K562 (cell line): ENCODE measurements at regions not wholly inside any gene's neighbourhood (a gene's known extent, or its start where the extent isn't known, plus 50 kb on each side); places are given as distances from the start of the nearest gene placed in this dataset.

Source experiments
- ATAC-seq: fragments of 200-7000 bp; cut with Tn5 transposase; 3 replicates; pipeline ENCODE4 v1.9.1; 2020; ENCODE audit warnings: moderate library complexity
- BruUV-seq: library from RNA; stranded (reverse); fragments of 400-500 nt; replicated peaks from 2 replicates; lab custom pipeline; 2021; lab: Mats Ljungman, UMichigan
- CTCF ChIA-PET: fragments of 300-600 bp; formaldehyde crosslinking; extraction: SDS; loops from one replicate; lab custom pipeline; 2021; ENCODE audit warnings: low intra/inter-chr PET ratio; lab: Yijun Ruan, JAX
- POLR2A ChIA-PET: fragments of 300-600, 350-650 bp; sonication (Branson Sonifier 250); formaldehyde crosslinking; extraction: SDS; loops from one replicate; lab custom pipeline; 2021; ENCODE audit warnings: antibody characterized with exemption, inconsistent platforms; lab: Yijun Ruan, JAX
- DNase-seq, 4 experiments: peaks; one replicate each; pipeline versions ENCODE4 v3.0.0 to v3.0.0-alpha.2; 2011 to 2018; ENCODE audit warnings: low spot score in 3 of 4, mixed read lengths in 3 of 4; ENCODE audit errors: extremely low read depth in 1 of 4
- FAIRE-seq: peaks from 2 replicates; lab custom pipeline; 2011; peaks lifted over from hg19 to GRCh38; lab: Jason Lieb, UNC
- H2AFZ ChIP-seq: 2 replicates; pipeline ENCODE4 v1.6.0; 2011; ENCODE audit warnings: low read depth, low read length, control low read depth, inconsistent platforms
- H3K27ac ChIP-seq: fragments of 200-600 bp; 3 replicates; pipeline ENCODE4 v1.8.0; 2011; ENCODE audit warnings: low read depth, mild to moderate bottlenecking, control low read depth, inconsistent platforms, low read length, moderate library complexity, mixed read lengths; ENCODE audit errors: extremely low read depth
- H3K27me3 ChIP-seq, 2 experiments: fragments of 300-600 bp in 1 of 2; 2 replicates in 1 of 2; 3 replicates in 1 of 2; pipeline versions ENCODE4 v1.6.0 to v1.8.0; 2011; ENCODE audit warnings: inconsistent platforms in 2 of 2, low read length in 2 of 2, mild to moderate bottlenecking in 1 of 2, mixed read lengths in 1 of 2, moderate library complexity in 1 of 2; ENCODE audit not compliant: control insufficient read depth in 2 of 2, insufficient read depth in 2 of 2
- H3K36me3 ChIP-seq: fragments of 300-600 bp; 3 replicates; pipeline ENCODE4 v1.8.0; 2011; ENCODE audit warnings: mild to moderate bottlenecking, low read length, inconsistent platforms; ENCODE audit not compliant: control insufficient read depth, insufficient read depth
- H3K4me1 ChIP-seq, 2 experiments: fragments of 200-600 bp in 1 of 2; replicated peaks in 1 of 2; 2 replicates in 1 of 2; 3 replicates in 1 of 2; pipeline versions ENCODE4 v1.5.1 to v1.8.0; 2011; ENCODE audit warnings: inconsistent platforms in 2 of 2, low read length in 2 of 2, mild to moderate bottlenecking in 1 of 2, mixed read lengths in 1 of 2, moderate library complexity in 1 of 2; ENCODE audit not compliant: control insufficient read depth in 2 of 2, insufficient read depth in 2 of 2
- H3K4me2 ChIP-seq: 2 replicates; pipeline ENCODE4 v1.6.1; 2011; ENCODE audit warnings: low read length, control low read depth, inconsistent platforms, mixed read lengths; ENCODE audit not compliant: insufficient read depth
- H3K4me3 ChIP-seq: fragments of 200-600 bp; sonication (generic), shearing (Covaris generic); 2 replicates; pipeline ENCODE4 v1.5.1; 2016; ENCODE audit warnings: control low read depth, inconsistent platforms
- H3K79me2 ChIP-seq: fragments of 200-600 bp; 3 replicates; pipeline ENCODE4 v1.8.0; 2011; ENCODE audit warnings: low read length, inconsistent platforms; ENCODE audit not compliant: control insufficient read depth, insufficient read depth
- H3K9ac ChIP-seq, 2 experiments: 2 replicates each; pipeline versions ENCODE4 v1.6.0 to v1.6.1; 2011; ENCODE audit warnings: low read depth in 2 of 2, low read length in 2 of 2, control low read depth in 1 of 2, inconsistent platforms in 1 of 2, mild to moderate bottlenecking in 1 of 2, mixed read lengths in 1 of 2; ENCODE audit not compliant: insufficient read depth in 1 of 2
- H3K9me1 ChIP-seq: one replicate; pipeline ENCODE4 v1.6.0; 2011; ENCODE audit warnings: inconsistent platforms, mild to moderate bottlenecking, low read length, moderate library complexity; ENCODE audit not compliant: control insufficient read depth, insufficient read depth
- H3K9me3 ChIP-seq: replicated peaks from 2 replicates; pipeline ENCODE4 v1.5.1; 2011; ENCODE audit warnings: low read depth, low read length, inconsistent platforms; ENCODE audit not compliant: control insufficient read depth, insufficient read depth
- H4K20me1 ChIP-seq: replicated peaks from 2 replicates; pipeline ENCODE4 v1.6.1; 2011; ENCODE audit warnings: low read length, inconsistent platforms, mixed read lengths; ENCODE audit not compliant: control insufficient read depth, insufficient read depth
- BDP1 ChIP-seq: IDR thresholded peaks from 3 replicates; pipeline ENCODE4 v1.6.1; 2011; ENCODE audit not compliant: insufficient read length, insufficient read depth
- HNRNPUL1 ChIP-seq: fragments of 200-400 bp; formaldehyde crosslinking; IDR thresholded peaks from 2 replicates; pipeline ENCODE4 v1.6.1; 2017; ENCODE audit warnings: low read length
- MEF2D ChIP-seq: conservative IDR thresholded peaks from 2 replicates; pipeline ENCODE4 v1.6.1; 2016; ENCODE audit warnings: low read depth, missing genetic modification characterization, missing compliant biosample characterization
- RFX5 ChIP-seq: IDR thresholded peaks from 2 replicates; pipeline ENCODE4 v1.6.1; 2011; ENCODE audit warnings: low read depth, mild to moderate bottlenecking, improper control_type of control experiment, low read length
- SIN3A ChIP-seq, 2 experiments: fragments of 150-350 bp in 1 of 2; IDR thresholded peaks; 2 replicates each; pipeline ENCODE4 v1.6.1; 2011 to 2016; ENCODE audit warnings: borderline replicate concordance in 2 of 2, low read depth in 2 of 2, low read length in 2 of 2, mild to moderate bottlenecking in 2 of 2, moderate library complexity in 2 of 2; ENCODE audit not compliant: control insufficient read depth in 1 of 2
- SUPT5H ChIP-seq: fragments of 450-650 bp; IDR thresholded peaks from 2 replicates; pipeline ENCODE4 v1.6.1; 2016
- TSHZ1 ChIP-seq: fragments of 250-450 bp; sonication (Bioruptor Pico); IDR thresholded peaks from 2 replicates; pipeline ENCODE4 v1.4.0; 2020; ENCODE audit warnings: mild to moderate bottlenecking, moderate library complexity
- WHSC1 ChIP-seq: IDR thresholded peaks from one replicate; pipeline ENCODE4 v1.6.1; 2012; ENCODE audit warnings: low read length, control low read depth, inconsistent platforms
- ZBTB1 ChIP-seq: sonication (generic); formaldehyde crosslinking; IDR thresholded peaks from 2 replicates; pipeline ENCODE4 v1.8.1; 2023; ENCODE audit warnings: missing genetic modification reagents, low read depth, mild to moderate bottlenecking, borderline replicate concordance
- ZFP30 ChIP-seq: fragments of 250-450 bp; sonication (Bioruptor Pico); IDR thresholded peaks from 2 replicates; pipeline ENCODE4 v1.8.0; 2022; ENCODE audit warnings: moderate library complexity, mild to moderate bottlenecking, inconsistent platforms, borderline replicate concordance
- ZFPM2 ChIP-seq: fragments of 250-450 bp; sonication (Bioruptor Pico); IDR thresholded peaks from 2 replicates; pipeline ENCODE4 v1.5.1; 2022; ENCODE audit warnings: mild to moderate bottlenecking
- ZNF41 ChIP-seq: fragments of 250-450 bp; sonication (Bioruptor Pico); conservative IDR thresholded peaks from 2 replicates; pipeline ENCODE4 v1.4.0; 2020; ENCODE audit warnings: mild to moderate bottlenecking
- ZNF655 ChIP-seq: fragments of 250-450 bp; sonication (Bioruptor Pico); IDR thresholded peaks from 2 replicates; pipeline ENCODE4 v1.5.0; 2021
- ZNF778 ChIP-seq: fragments of 450-650 bp; formaldehyde crosslinking; IDR thresholded peaks from 2 replicates; pipeline ENCODE4 v1.4.0; 2020; ENCODE audit warnings: mild to moderate bottlenecking, moderate library complexity
- WGBS: fragments of 100-300 bp; shearing (Covaris generic); methylation state at CpG from one replicate; pipeline ENCODE4 v1.1.6; 2016; ENCODE audit warnings: low coverage, mixed read lengths; ENCODE audit not compliant: insufficient coverage; ENCODE audit errors: missing lambda C conversion rate; 5-methylcytosine and 5-hydroxymethylcytosine counted together
- in situ Hi-C: fragments of 300-500 bp; cut with MboI; formaldehyde crosslinking; loops from 4 replicates; pipeline ENCODE4 v1.15.0; 2018; ENCODE audit warnings: inconsistent platforms, mixed read lengths
- intact Hi-C: fragments of 100-400 bp; cut with micrococcal nuclease; formaldehyde crosslinking; loops from 2 replicates; pipeline ENCODE4 v1.14.2; 2022

GRCh38 chr13:60721063-60721462 is 324.0 kb downstream of the TDRD3 start:
- POLR2A ChIA-PET, result no interaction called here

GRCh38 chr13:60720590-60720989 is 323.6 kb downstream of the TDRD3 start:
- no peak overlapping the region for H3K4me3 ChIP-seq
- no peaks in the 10 kb centered on the region for H3K36me3 ChIP-seq
- no peak for ATAC-seq
- no peaks in the 10 kb centered on the region for H3K4me1 ChIP-seq
- 0% methylated on average over 3 of the region's 3 CpGs for WGBS
- POLR2A ChIA-PET, result no interaction called here
- H3K9me3 ChIP-seq, result no peaks in the 10 kb centered on the region
- H3K4me2 ChIP-seq, result no peak overlapping the region
- H3K27ac ChIP-seq, result no peak overlapping the region
- no peak overlapping the region for H3K9ac ChIP-seq
- no peak for FAIRE-seq
- H3K9me1 ChIP-seq, result no peaks in the 10 kb centered on the region
- no peak overlapping the region for H2AFZ ChIP-seq
- no peaks in the 10 kb centered on the region for H3K27me3 ChIP-seq
- CTCF ChIA-PET, result no interaction called here
- H3K79me2 ChIP-seq, result no peaks in the 10 kb centered on the region
- in situ Hi-C loops (no loop called here), intact Hi-C loops (no loop called here)
- no peaks in the 10 kb centered on the region for H4K20me1 ChIP-seq
- no peak for DNase-seq
- no TSS peak for BruUV-seq
- TF ChIP-seq WHSC1 (no peak), BDP1 (no peak), MEF2D (tag) (no peak), SUPT5H (no peak), ZFP30 (CRISPR knock-in tag) (no peak), SIN3A (IDR thresholded peaks at IDR 0.05; ENCODE audit: borderline replicate concordance in 2 of 2, control insufficient read depth in 1 of 2, low read depth in 2 of 2, low read length in 2 of 2) (no peak), RFX5 (no peak), TSHZ1 (no peak), ZFPM2 (CRISPR knock-in tag) (no peak)

More at GRCh38 chr13:60721063-60721462, 324.0 kb downstream of the TDRD3 start:
- in situ Hi-C loops, result no loop called here
- Histone ChIP-seq H4K20me1 (no peaks in the 10 kb centered on the region), H3K9me1 (no peaks in the 10 kb centered on the region), H3K27ac (no peak overlapping the region), H3K36me3 (no peaks in the 10 kb centered on the region)
- CTCF ChIA-PET, result no interaction called here
- BruUV-seq, result no TSS peak
- TF ChIP-seq HNRNPUL1 (no peak), ZNF41 (no peak), ZBTB1 (CRISPR knock-in tag) (no peak), ZNF778 (CRISPR knock-in tag) (no peak), ZNF655 (no peak)
- TF ChIP-seq, all 486 proteins: peak for 0
- no peak overlapping the region for H2AFZ ChIP-seq
- H3K79me2 ChIP-seq, result no peaks in the 10 kb centered on the region
- FAIRE-seq (no peak), ATAC-seq (no peak), DNase-seq (no peak)
- no peak overlapping the region for H3K9ac ChIP-seq
- H3K9me3 ChIP-seq, result no peaks in the 10 kb centered on the region
- intact Hi-C loops, result no loop called here
- H3K27me3 ChIP-seq, result no peaks in the 10 kb centered on the region
- H3K4me3 ChIP-seq, result no peak overlapping the region
- WGBS, result 3% methylated on average over 3 of the region's 3 CpGs
- H3K4me1 ChIP-seq, result no peaks in the 10 kb centered on the region
- no peak overlapping the region for H3K4me2 ChIP-seq
